GM18867 (cell line): ENCODE measurements at regions not wholly inside any gene's neighbourhood (a gene's known extent, or its start where the extent isn't known, plus 50 kb on each side); places are given as distances from the start of the nearest gene placed in this dataset.
"Not testable (repeated sequence)": the region's sequence is repeated elsewhere in the genome, so short reads cannot be mapped to it uniquely, and the experiment has no call there.

ENCODE experiments used
- ATAC-seq: cut with Tn5 transposase; IDR thresholded peaks from one replicate; pipeline ENCODE4 v1.9.1; 2021; ENCODE audit warnings: mild to moderate bottlenecking, moderate library complexity; ENCODE audit not compliant: unreplicated experiment

DNA sequence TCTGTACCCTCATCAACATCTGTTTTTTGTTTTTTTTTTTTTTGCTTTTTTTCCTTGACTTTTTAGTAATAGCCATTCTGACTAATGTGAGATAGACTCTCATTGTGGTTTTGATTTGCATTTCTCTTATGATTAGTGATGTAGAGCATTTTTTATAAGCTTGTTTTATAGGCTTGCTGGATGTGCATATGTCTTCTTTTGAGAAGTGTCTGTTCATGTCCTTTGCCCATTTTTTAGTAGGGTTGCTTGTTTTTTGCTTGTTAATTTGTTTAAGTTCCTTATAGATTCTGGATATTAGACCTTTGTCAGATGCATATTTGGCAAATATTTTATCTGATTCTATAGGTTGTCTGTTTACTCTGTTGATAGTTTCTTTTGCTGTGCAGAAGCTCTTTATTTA is 53.5 kb upstream of the FAR1 start:
- ATAC-seq, result not testable (repeated sequence)

DNA sequence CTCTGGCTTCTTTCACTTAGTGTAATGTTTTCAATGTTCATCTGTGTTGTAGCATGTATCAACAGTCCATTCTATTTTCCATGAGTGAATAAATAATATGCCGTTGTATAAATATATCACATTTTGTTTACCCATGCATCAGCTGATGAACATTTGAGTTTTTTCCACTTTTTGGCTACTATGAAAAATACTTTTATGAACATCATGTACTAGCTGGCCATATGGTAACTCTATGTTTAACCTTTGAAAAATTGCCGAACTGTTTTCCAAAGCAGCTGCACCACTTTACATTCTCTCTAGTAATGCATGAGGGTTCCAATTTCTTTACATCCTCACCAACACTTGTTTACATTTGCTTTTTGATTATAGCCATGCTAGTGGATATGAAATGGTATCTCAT is 59.8 kb upstream of the FAR1 start:
- no peak for ATAC-seq

DNA sequence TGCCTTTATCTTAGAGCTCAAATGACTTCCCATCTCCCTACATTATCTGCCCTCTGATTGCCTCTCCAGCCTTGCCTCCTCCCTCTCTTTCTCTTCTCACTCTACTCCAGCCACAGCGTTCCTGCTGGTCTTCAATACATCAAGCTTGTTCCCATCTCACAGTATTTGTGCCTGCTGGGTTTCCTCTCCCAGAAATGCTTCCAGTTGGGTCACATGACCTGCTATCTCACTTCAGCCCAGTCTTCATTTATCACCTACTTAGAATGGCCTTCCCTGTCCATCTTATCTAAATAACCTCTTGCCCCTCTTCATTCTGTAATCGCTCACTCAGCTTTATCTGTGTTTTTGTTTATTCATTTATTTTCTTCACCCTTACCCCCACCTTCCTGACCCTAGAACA is 61.8 kb upstream of the FAR1 start:
- no peak for ATAC-seq

DNA sequence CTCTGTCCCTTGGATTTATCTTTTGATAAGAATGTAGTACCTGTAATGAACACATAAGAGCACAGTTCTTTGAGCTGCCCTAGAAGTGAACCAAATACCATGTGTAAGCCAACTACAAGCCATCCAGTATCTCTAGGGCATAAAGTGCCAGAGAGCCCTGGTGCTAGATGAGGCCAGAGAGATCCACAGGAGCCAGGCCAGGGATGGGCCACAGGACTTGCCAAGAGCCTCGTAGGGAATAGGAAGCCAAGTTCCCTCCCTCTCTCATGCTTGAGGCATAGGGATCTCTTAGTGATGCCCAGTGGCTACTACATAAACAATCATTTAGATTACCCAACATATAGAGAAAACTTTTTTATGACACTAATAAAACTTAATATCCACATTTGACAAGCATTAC is 64.8 kb upstream of the FAR1 start:
- no peak for ATAC-seq

DNA sequence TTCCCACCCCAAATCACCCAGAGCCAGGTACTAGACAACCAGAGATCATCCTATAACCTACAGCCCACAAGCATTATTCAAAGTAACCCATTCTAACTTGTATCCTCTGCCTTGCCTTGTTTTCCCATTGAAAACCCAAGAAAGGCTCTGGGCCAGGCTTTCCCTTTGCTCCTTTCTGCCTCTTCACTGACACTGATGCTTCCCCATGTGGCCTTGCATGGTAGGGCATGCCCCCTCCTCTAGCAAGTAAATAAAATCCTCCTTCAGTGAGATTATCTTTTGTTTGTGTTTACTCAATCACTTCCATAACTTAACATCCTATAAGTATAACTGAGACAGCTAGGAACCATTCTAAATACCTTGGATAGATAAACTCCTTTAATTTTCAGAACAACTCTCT is 65.6 kb upstream of the FAR1 start:
- no peak for ATAC-seq

DNA sequence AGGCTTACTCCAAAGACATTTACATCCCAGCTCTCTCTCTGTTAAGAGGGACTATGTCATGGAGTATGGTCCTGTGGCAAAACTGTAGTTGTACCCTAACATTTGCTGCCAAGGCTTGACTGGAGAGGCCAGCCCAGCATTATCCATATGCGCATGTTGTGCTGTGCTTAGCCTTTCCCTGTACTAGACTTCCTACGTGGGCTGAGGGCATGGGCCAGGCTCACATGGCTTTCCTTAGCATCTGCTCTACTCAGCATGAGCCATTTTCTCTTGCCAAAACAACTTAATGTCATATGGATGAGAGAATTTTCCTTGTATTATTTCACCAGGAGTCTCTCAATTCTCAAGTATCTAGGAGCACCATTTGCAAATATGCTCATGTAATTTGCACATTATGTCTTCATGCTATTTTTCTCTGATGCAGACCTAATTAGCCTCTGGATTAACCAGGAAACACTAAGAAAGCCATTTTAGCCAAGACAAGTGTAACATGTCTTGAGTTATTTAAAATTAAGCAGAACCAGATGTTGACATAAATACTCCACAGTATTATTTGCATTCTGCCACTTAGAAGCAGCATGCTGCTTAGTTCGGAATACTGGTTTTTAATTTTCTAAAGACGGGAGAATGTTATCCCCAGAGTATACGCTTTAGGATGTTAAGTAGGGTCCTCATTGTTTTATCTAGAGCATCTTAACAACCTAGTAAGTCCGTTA is 71.7 kb upstream of the FAR1 start:
- no peak for ATAC-seq

DNA sequence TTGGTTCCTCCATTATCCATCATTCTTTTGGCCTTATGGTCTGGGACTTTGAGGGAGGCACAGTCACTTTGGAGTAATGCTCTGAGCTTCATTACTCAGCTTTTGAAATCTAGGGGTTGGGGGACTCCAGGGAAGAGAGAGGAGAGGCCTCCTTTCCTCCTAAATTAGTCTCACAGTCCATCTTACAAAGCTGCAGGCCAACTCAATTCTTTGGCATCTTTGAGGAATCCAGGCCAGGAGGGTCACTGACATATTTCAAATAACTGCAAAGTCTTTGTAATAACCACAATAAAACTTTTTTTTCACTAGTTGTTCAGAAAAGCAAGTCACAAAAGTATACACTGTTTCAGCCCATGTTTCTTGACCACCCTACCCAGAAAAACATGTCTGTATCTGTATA is 73.3 kb upstream of the FAR1 start:
- no peak for ATAC-seq

DNA sequence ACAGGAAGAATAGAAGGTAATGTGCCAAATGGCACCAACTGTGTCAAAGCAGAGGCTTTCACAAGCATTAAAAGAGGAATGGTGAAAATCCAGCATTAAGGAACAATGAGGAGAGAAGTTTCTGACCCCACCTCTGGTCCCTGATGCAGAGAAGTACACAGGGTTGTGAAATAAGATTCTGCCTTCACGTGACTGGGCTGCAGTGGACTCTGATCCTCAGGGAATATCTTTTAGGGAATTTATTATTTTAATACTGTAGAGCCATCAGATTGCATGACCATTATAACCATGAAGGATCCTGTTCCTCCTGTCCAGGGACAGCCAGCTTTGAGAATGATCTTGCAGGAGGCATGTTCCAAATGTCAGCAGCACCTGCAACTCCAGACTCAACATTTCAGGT is 74.4 kb upstream of the FAR1 start:
- ATAC-seq, result no peak

DNA sequence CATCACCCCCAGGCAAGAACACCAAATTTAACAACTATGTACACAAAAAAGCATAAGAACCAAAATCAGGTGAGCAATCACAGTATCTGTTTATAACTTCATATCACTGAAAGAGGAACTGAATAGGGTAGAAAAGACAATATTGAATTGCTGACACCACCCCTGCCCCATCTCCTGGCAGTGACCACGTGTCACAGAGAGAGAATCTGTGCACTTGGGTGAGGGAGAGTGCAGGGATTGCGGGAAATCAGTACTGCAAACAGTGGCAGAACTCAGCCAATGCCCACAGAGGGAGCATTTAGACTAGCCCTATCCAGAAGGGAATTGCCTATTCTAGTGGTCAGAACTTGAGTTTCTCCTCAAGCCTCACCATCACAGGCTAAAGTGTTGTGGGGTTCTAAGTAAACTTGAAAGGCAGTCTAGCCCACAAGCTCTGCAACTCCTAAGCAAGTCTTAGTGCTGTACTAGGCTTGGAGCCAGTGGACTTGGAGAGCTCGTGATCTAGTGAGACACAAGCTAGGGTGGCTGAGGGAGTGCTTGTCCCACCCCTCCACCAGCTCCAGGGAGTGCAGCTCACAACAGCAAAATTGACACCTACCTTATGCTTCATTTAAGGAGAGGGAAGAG is 82.8 kb upstream of the PTH start:
- no peak for ATAC-seq

DNA sequence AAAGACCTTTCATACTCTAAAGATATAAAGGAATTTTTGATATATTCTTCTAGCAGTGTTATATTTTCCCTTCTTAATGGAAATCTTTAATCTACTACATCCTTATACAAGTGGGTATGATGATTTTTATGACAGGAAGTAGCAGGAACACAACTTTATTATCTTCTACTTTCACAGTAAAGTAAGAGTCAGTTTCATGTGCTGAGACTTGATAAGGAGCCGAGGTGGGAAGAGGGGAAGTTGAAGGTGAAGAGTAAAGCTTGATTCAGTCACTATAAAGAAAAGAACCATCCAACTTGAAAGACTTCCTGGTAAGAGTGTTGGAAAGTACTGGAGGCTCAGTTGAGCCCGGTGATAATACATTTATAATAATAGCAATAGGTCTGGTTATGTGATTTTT is 82.1 kb upstream of the PTH start:
- no peak for ATAC-seq

DNA sequence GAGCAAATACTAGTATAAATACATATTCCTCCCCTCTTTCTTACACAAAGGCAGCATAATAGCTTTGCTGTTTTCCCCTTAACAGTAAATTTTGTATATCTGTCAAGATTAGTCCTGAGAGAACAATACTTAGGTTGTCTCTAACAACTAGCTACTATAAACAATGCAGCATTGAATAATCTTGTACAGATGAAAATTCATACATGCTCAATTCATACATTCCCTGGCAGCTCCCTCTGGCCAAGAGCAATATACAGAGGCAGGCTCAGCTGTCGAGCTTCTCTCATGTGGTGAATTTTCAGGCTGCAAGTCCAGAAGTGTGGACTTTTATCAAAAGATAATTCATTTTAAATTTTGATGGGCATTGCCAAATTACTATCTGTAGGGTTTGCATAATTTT is 81.2 kb upstream of the PTH start:
- ATAC-seq, result no peak

DNA sequence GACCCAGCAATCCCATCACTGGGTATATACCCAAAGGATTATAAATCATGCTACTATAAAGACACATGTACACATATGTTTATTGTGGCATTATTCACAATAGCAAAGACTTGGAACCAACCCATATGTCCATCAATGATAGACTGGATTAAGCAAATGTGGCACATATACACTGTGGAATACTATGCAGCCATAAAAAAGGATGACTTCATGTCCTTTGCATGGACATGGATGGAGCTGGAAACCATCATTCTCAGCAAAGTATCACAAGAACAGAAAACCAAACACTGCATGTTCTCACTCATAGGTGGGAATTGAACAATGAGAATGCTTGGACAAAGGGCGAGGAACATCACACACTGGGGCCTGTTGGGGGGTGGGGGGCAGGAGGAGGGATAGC is 79.6 kb upstream of the PTH start:
- ATAC-seq, result not testable (repeated sequence)

DNA sequence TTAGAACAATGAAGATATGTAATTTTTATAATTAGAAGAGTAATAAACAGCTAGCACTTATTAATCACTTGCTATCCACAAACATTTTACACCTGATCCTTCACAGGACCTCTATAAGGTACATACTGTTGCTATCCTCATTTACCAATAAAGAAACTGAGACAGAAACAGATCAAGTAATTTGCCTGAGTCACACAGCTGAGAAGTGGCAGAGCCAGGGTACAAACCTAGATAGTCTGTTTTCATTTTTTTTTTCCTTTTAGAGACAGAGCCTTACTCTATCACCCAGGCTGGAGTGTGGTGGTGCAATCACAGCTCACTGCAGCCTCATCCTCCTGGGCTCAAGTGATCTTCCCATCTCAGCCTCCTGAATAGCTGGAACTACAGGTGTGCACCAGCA is 71.8 kb upstream of the PTH start:
- ATAC-seq, result peak; percentile 62

DNA sequence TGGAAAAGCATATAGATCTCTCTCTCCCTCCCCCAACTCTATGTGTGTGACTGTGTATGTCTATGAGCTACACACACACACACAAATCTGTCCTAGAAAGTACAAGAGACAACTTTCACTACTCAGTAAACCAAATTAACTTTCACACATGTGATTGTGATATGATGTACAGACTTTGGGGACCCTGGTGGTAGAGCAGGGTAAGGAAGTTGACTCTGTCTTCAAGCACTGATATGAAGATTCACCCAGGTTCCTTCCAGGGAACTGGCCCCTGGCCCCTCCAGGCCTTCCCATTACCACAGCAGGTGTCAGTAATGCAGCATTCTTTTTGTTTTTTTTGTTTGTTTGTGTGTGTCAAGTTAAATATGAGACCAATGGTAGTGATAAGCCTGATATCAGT is 66.1 kb upstream of the PTH start:
- ATAC-seq, result no peak

DNA sequence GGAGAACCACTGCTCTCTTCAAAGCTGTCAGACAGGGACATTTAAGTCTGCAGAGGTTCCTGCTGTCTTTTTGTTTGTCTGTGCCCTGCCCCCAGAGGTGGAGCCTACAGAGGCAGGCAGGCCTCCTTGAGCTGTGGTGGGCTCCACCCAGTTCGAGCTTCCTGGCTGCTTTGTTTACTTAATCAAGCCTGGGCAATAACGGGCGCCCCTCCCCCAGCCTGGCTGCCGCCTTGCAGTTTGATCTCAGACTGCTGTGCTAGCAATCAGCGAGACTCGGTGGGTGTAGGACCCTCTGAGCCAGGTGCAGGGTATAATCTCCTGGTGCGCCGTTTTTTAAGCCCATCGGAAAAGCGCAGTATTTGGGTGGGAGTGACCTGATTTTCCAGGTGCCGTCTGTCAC is 64.5 kb upstream of the PTH start:
- not testable (repeated sequence) for ATAC-seq

DNA sequence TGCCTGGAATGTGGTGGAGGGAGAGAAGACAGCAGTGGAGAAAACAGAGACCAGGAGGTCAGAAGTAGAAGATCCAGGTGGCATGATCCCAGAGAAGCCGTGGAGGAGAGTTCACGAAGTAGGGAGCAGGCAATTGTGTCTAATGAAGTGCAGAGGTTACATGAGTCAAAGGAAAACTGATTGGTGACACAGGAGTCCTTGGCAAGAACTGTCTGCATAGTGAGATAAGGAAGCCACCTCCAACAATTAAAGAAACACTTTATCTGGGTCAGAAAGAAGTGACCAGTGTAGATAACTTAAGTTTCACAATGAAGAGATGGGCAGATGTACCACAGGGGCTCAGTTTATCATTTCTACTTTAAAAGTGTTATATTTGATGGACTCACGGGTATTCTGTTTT is 57.0 kb upstream of the PTH start:
- no peak for ATAC-seq

DNA sequence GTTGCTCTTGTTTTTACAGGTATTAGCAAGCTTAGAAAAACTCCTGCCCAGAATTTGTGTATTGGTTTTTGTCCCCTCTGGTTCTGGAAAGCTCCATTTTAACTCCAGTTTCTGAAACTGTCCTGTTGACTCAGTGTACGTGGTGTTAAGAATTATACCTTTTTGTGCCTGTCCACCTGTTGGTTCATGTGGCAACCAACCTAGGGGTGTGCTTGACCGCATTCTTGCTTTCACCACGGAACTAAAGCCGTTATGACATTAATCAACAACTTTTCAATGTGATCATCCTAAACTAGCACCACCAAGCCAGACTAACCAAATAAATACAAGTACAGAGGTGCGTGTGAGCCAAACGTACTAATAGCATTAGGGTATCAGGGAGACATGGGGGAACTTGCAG is 56.0 kb upstream of the PTH start:
- ATAC-seq, result no peak

DNA sequence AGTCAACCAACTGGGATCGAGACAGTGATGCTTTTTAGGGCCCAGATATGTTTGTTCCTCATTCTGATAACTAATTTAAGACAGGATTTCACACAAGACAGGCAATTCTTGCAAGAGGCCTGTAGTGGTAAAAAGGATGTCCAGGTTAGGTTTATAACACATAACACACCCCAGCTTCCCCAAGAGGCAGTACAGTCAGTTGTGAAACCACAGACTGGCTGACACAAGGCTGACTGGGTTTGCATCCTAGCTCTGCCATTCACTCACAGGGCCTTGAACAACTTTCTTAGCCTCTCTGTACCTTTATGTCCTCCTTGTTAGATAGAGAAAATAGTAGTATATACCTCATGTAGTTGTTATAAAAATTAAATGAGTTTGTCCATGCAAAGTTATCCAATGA is 55.0 kb upstream of the PTH start:
- no peak for ATAC-seq

DNA sequence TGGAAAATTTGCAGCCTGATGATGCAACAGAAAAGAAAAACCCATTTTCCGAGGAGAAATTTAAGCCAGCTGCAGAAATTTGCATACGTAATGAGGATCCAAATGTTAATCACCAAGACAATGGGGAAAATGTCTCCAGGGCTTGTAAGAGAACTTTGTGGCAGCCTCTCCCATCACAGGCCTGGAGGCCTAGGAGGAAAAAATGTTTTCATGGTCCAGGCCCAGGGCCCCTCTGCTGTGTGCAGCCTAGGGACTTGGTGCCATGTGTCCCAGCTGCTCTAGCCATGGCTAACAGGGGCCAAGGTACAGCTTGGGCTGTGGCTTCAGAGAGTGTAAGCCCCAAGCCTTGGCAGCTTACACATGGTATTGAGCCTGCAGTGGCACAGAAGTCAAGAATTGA is 50.3 kb upstream of the PTH start:
- ATAC-seq, result not testable (repeated sequence)
